ENCODE measurements at regions not wholly inside any gene's neighbourhood (a gene's known extent, or its start where the extent isn't known, plus 50 kb on each side); places are given as distances from the start of the nearest gene placed in this dataset.
"Not testable (repeated sequence)": the region's sequence is repeated elsewhere in the genome, so short reads cannot be mapped to it uniquely, and the experiment has no call there.

GRCh38 chr18:43369311-43369710 is 92.0 kb upstream of the SYT4 start:
- TF ChIP-seq EZH2 (IDR thresholded peaks at IDR 0.05; ENCODE audit: insufficient read depth, low read length); CTCF (IDR thresholded peaks at IDR 0.05; ENCODE audit: insufficient read depth, low read depth, low read length): not testable (repeated sequence)
